IMR-90 (cell line): ENCODE measurements at regions not wholly inside any gene's neighbourhood (a gene's known extent, or its start where the extent isn't known, plus 50 kb on each side); places are given as distances from the start of the nearest gene placed in this dataset.

ENCODE experiments used
- BHLHE40 ChIP-seq: fragments of 150-350 bp; IDR thresholded peaks from 2 replicates; pipeline ENCODE4 v1.6.1; 2016; ENCODE audit warnings: mild to moderate bottlenecking, low read depth, low read length
- CHD1 ChIP-seq: IDR thresholded peaks from 2 replicates; pipeline ENCODE4 v1.6.1; 2012; ENCODE audit warnings: low read depth, low read length, improper control_type of control experiment
- CTCF ChIP-seq: conservative IDR thresholded peaks from 2 replicates; pipeline ENCODE4 v1.5.1; 2012; ENCODE audit warnings: mild to moderate bottlenecking, low read depth, low read length, improper control_type of control experiment
- POLR2A ChIP-seq: IDR thresholded peaks from 2 replicates; pipeline ENCODE4 v1.6.1; 2012; ENCODE audit warnings: mild to moderate bottlenecking, low read depth, low read length
- RAD21 ChIP-seq: IDR thresholded peaks from 2 replicates; pipeline ENCODE4 v1.6.1; 2012; ENCODE audit warnings: low read length, improper control_type of control experiment
- SMC3 ChIP-seq: fragments of 150-350 bp; IDR thresholded peaks from 2 replicates; pipeline ENCODE4 v1.6.1; 2016; ENCODE audit warnings: low read depth, mild to moderate bottlenecking, antibody characterized with exemption, low read length, moderate library complexity
- USF2 ChIP-seq: fragments of 150-350 bp; IDR thresholded peaks from 2 replicates; pipeline ENCODE4 v1.6.1; 2017; ENCODE audit warnings: mild to moderate bottlenecking, antibody characterized with exemption, low read length, low read depth

- TF ChIP-seq CTCF (no peak), BHLHE40 (no peak), USF2 (no peak), POLR2A (no peak), CHD1 (no peak), RAD21 (no peak), SMC3 (no peak)
Measured at GRCh38 chr10:3893901-3894563, 109.0 kb upstream of the KLF6 start.
